ENCODE measurements at regions not wholly inside any gene's neighbourhood (a gene's known extent, or its start where the extent isn't known, plus 50 kb on each side); places are given as distances from the start of the nearest gene placed in this dataset.

GRCh38 chr16:61313931-61314330 lies 722.3 kb downstream of the CDH8 start:
- TF ChIP-seq CTCF (conservative IDR thresholded peaks at IDR 0.05) = no peak
- TF ChIP-seq ZFX (IDR thresholded peaks at IDR 0.05) = no peak
